ENCODE measurements at regions not wholly inside any gene's neighbourhood (a gene's known extent, or its start where the extent isn't known, plus 50 kb on each side); places are given as distances from the start of the nearest gene placed in this dataset.
"Not testable (repeated sequence)": the region's sequence is repeated elsewhere in the genome, so short reads cannot be mapped to it uniquely, and the experiment has no call there.

DNA sequence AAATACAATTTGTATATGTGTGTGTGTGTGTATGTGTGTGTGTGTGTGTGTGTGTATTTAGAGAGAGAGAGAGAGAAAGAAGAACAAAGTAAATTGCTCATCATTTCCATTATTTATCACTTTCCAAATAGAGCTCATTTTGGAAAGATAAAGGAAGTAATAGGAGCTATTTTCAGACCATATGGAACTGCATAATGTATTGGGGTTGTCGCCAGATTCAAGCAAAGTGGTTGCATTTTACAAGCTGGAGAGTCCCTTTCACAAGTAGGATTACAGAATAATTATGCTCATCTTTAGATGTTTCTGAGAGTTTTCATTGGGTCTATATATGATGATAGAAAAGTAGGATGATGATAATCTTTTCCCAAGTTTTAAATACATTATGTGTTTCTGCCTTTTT, 842.7 kb upstream of the SLC10A2 start:
- no peak for DNase-seq (ENCODE audit: low read depth in 2 of 2)

DNA sequence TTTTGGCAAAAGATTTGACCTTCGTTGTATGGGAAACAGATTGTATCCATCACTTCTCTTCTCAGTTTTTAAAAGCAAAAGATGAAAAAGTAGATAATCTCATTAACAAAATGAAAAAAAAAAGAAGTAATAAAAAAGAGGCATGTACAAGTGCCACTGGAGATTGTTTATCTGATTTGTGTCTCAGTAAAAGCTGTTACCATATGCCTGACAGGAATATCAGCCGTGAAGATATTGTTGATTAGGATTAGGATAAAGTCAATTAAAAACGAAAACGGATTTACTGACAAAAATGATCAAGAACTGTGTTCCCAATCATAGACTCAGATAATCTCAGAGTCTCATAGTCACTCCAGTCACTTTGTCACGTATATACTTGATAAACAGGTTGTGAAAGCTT, 842.1 kb upstream of the SLC10A2 start:
- DNase-seq (ENCODE audit: low read depth in 2 of 2), result no peak

- DNase-seq (ENCODE audit: low read depth in 2 of 2), result no peak
These were observed 837.6 kb upstream of the SLC10A2 start for GRCh38 chr13:103903790-103904189.

GRCh38 chr13:103898481-103898880, 832.3 kb upstream of the SLC10A2 start:
- no peak for DNase-seq (ENCODE audit: low read depth in 2 of 2)

DNA sequence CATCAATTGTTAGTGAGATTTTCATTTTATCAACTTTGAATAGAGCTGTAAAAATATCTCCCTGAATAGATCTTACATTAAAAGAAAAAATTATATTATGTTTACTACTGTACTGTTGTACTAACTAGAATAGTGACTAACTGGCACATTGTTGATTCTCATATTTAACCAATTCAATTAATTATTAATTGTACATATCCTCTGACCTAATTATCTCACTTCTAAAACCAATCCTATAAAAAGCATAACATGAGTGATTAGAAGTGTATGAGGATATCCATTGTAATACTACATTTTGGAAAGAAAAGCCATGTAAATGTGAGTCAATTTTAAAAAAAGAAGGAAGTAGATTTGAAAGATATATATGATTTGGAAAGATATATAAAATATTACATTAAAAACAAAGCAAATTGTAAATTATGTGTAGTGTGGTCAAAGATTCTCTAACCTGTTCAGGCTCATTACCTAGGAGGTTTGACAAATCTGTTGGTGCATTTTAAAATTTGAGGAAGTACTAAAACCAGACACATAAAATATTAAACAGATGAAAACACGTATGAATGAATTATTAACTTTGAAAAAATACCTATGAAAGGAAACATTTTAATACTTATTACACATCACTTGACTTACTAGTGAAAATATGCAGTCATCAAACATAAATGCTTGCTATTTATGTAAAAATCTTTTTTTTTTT, 829.8 kb upstream of the SLC10A2 start:
- no peak for DNase-seq (ENCODE audit: low read depth in 2 of 2)

DNA sequence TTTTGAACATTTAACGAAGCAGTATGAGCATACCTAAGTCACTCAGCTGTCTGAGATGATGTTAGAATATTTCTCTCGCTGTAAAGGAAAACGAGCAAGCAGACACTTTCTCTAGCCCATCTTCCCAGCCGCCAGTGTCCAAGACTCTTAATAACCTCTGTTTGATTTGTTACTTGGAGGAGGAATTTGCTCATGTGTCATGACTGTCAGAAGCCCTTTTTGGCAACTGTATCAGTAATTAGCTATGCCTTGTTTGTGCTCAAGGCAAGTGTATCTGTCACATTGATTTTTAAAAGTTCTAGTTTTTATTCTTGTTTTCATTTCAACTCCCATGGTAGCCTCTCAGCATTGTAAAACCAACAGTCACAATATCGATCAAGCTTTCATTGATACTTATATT, 828.4 kb upstream of the SLC10A2 start:
- DNase-seq (ENCODE audit: low read depth in 2 of 2), result no peak

DNA sequence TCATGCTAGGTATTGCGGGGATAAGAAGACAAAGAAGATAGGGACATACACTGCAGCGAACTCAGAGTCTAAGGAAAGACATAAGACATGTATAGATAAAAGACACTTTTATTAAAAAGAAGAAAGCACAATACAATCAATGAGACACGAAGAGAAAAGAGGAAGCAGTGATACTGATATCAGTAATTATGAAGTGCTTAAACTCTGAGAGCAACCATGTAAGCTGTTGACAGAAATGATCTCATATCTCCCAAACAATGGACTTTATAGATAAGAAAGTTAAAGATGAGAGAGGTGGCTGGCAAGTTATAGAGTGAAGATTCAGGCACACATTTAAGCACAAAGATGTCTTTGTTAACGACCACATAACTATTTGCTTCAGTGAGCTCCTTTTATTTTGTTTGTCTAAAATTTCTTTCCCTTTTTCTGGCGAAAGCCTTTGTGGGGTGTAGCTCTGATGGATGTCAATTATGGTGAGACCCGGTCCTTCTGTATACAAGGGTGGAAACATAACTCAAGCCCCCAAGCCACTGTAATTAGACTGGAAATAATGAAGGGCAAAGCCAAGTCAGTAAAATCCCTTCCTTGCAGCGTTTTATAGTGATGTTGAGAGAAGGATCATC, 818.0 kb upstream of the SLC10A2 start:
- no peak for DNase-seq (ENCODE audit: low read depth in 2 of 2)

DNA sequence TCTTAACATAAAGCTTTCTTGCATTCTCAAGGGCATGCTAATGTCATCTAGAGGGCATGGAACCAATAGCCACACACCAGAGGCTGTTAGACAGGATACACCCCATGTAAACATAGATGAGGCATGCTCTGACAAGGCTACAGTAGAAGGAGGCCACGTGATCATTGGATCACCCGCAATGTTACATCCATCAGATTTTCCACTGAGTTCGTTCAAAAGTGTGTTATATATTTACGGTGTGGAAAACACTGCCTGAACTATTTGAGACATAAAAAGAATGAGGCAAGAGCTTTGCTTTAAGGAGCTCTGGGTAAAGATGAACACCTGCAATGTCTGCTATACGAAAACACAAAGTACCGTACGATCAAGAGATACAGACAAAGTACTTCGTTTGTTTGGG, 817.5 kb upstream of the SLC10A2 start:
- DNase-seq (ENCODE audit: low read depth in 2 of 2), result no peak

DNA sequence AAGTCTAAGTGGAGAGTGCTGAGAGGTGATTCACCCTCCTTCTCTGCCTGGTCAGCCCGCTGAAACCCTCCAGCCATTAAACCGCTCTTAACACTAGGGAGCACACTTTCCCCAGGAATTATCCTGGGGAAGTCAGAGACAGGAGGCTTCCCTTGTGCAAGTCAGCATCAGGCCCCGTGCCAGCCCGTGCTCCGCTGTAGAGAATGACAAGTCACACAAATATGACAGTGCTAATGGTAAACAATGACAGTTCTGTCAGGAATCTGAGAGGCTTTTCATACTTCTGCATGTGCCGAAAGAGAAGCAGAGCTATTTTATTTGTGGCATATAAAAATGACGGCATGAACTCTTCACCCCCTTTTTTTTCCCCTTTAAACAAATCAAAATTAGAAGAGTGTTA, 816.9 kb upstream of the SLC10A2 start:
- no peak for DNase-seq (ENCODE audit: low read depth in 2 of 2)

DNA sequence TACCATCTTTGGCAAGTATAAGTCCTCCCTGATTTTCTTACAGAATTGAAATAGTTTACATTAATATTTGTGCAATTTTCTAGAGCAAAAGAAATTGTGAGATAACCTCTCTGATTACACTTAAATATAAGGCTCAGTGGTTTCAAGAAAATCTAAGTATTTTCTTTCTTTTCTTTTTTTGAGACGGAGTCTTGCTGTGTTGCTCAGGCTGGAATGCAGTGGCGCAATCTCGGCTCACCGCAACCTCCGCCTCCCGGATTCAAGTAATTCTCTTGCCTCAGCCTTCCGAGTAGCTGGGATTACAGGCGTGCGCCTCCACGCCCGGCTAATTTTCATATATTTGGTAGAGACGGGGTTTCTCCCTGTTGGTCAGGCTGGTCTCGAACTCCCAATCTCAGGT, 813.9 kb upstream of the SLC10A2 start:
- not testable (repeated sequence) for DNase-seq (ENCODE audit: low read depth in 2 of 2)

DNA sequence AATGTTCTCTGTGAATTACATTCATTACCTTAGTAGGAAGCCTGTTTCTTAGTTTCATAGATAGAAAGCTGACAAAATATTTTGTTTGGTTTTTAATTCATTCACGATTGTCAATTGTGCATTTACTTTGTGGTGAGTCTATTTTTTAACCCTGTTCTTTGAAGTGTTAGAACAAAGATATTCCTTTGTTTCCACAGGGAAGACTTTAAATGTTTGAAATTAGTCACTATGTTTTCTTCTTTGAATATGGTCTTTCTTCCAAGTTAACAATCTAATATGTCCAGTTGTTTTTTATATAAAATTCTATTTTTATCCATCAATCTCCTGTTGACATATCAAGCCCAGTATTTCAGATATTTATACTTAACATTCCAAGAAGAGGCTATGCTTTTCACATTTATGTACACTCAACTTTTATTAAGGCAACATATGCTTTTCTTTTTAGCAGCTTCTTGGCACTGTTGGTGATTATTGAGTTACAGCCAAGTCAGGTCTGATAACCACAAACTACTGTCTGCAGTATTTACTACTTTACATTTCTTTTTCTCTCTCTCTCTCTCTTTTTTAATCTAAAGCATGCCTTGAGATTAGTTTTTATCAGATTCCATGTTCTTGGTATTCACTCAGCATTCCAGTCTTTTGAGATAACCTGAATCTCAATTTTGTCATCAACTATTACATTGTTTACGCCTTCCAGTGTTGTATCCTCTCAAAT, 812.8 kb upstream of the SLC10A2 start:
- no peak for DNase-seq (ENCODE audit: low read depth in 2 of 2)

DNA sequence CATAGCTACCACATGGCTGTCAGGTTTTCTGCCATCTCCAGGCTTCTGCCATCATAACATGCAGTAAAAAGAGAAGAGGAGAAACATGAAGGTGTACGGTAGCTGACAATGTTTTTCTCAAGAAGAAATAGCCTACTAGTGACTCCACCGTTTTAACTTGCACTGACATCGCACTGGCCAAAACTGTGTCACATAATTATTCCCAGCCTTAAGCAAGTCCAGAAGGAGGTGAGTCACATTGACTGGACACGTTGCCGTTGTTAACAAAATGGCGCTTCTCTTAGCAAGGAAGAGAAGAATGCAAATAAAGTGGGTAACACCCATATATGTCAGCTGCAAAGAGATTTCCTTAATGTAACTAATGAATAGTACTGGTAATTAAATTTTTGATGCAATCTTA, 810.4 kb upstream of the SLC10A2 start:
- DNase-seq (ENCODE audit: low read depth in 2 of 2), result no peak

GRCh38 chr13:103873725-103874124, 807.5 kb upstream of the SLC10A2 start:
- DNase-seq (ENCODE audit: low read depth in 2 of 2), result no peak

DNA sequence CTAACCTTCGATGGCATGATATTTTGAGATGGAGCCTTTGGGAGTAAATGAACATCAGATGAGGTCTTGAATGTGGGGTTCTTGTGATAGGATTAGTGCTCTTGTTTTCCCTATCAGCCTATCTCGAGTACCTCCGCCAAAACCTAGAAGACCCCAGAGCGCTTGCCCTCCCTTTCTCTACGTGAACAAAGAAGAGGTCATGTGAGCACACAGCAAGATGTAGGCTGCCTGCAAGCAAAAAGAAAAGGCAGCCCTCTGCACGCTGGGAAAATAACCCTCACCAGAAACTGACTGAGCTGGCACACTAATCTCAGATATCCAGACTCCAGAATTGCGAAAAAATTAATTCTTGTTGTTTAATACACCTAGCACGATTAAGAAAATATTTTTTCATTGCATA, 799.8 kb upstream of the SLC10A2 start:
- DNase-seq (ENCODE audit: low read depth in 2 of 2), result no peak

DNA sequence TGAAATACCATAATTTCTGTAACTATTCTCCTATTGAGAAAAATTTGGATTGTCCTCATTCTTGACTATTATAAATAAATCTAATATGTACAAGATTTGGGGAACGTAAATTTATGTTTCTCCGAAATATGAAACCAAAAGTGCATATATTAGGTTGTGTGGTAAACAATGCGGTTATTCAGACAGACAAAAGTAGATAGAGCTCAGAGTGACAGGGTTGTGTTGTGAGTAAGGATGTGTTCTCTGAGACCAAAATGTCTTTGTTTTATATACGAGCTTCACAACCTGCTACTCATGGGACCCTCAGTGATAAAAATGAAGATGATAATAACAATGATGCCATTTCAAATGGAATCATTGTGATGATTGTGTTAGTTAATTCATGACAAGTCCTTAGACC, 796.3 kb upstream of the SLC10A2 start:
- DNase-seq (ENCODE audit: low read depth in 2 of 2), result no peak

DNA sequence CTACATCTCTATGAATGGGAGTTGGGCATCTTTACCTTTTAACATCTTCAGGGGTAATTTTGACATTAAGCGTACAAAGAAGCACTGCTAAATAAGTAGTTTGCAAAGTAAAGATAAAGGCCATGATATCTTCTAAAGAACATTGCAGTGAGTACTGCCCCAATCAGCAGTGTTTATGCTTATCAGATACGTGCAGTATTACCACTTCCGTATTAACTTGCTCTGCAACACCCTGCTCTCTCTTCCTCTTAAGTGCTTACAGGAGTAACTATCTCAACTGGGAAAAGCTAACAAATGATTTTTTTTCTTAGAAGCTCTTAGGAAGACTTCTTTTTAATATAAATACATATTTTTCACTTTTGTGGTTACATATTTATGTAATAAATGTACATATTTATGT, 793.7 kb upstream of the SLC10A2 start:
- DNase-seq (ENCODE audit: low read depth in 2 of 2), result no peak

DNA sequence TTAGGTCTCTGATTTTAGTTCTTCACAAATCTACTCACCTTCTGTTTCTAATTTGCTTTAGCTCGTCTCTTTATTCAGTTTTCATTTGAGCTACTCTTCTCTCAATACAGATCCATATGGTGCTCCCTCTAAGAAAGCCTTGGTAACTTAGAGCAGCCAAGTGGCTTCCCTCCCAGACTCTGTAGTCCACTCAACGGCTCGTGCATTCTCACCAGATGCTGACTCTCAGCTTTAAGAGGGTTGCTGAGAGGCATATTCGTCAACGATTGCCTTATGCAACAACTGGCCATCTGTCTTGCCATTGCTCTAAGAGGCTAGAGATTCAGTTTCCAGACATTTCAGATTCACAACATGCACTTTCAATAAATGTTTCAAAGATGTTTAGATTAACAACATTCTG, 785.8 kb upstream of the SLC10A2 start:
- DNase-seq (ENCODE audit: low read depth in 2 of 2), result no peak

- no peak for DNase-seq (ENCODE audit: low read depth in 2 of 2)
These were observed 778.3 kb upstream of the SLC10A2 start for GRCh38 chr13:103844471-103844870.

- no peak for DNase-seq (ENCODE audit: low read depth in 2 of 2)
These were observed 773.2 kb upstream of the SLC10A2 start for GRCh38 chr13:103839460-103839859.

GRCh38 chr13:103835052-103835451, 768.8 kb upstream of the SLC10A2 start:
- no peak for DNase-seq (ENCODE audit: low read depth in 2 of 2)

DNA sequence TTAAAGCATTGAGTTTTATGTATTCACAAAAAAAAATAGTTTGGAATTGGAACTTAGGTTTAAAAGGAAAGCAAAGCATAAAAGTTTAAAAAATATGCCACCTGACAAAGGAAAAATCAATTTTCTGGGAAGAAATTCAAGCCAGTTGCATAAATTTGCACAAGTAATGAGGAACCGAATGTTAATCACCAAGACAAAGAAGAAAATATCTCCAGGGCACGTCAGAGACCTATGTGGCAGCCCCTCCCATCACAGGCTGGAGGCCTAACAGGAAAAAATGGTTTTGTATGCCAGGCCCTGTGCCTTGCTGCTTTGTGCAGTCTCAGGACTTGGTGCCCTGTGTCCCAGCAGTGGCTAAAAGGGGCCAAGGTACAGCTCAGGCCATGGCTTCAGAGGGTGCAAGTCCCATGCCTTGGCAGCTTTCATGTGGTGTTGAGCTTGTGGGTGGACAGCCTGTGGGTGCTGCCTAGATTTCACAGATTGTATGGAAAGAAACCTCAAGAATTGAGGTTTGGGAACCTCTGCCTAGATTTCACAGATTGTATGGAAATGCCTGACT, 767.2 kb upstream of the SLC10A2 start:
- DNase-seq (ENCODE audit: low read depth in 2 of 2), result no peak

DNA sequence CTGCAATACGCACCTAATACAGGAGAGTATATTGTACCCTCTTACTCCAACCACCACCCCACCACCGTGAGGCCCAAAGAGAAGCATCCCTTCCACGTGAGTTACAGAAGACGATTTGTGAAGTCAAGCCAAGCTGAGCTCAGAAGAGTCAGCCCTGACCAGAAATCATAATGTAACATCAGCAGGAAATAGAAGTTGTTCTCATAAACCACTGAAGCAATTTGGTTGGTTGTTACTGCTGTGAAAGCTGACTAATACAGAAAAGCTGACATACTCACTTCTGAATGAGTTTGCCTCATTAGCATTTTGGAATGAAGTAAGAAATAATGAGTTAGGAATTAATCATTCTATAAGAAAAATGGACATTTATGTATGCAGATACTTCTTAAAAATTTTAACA, 749.4 kb upstream of the SLC10A2 start:
- no peak for DNase-seq (ENCODE audit: low read depth in 2 of 2)

DNA sequence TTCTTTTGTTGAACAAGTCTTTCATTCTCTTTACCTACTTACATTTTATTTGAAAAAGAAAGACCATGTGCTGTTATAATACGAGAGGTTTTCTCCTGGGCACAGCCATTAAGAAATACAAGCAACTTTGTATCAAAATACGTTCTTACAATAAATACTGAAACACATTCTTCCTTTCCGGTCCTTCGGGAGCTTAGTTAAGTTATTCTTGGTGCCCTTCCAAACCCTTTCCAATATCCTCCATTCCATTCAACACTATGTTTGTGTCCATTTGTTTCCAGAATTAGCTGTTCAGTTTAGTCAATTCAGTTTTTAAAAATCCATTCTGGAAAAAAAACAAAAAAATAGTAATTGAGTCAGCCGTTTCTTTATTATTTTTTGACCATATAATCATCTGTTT, 746.8 kb upstream of the SLC10A2 start:
- DNase-seq (ENCODE audit: low read depth in 2 of 2), result no peak
